HG02588 (cell line): ENCODE measurements at regions not wholly inside any gene's neighbourhood (a gene's known extent, or its start where the extent isn't known, plus 50 kb on each side); places are given as distances from the start of the nearest gene placed in this dataset.
"Not testable (repeated sequence)": the region's sequence is repeated elsewhere in the genome, so short reads cannot be mapped to it uniquely, and the experiment has no call there.

ENCODE experiments used
- ATAC-seq: cut with Tn5 transposase; IDR thresholded peaks from one replicate; pipeline ENCODE4 v1.9.1; 2021; ENCODE audit warnings: mild to moderate bottlenecking, moderate library complexity; ENCODE audit not compliant: unreplicated experiment

GRCh38 chr4:100907465-100908454 is 389.9 kb upstream of the EMCN start:
- ATAC-seq: no peak

GRCh38 chr4:100906973-100907372 is 389.2 kb upstream of the EMCN start:
- no peak for ATAC-seq

GRCh38 chr4:100900945-100901344 is 383.1 kb upstream of the EMCN start:
- not testable (repeated sequence) for ATAC-seq

- no peak for ATAC-seq
Measured at GRCh38 chr4:100900134-100900533, 382.3 kb upstream of the EMCN start.

- no peak for ATAC-seq
Measured at GRCh38 chr4:100898844-100899243, 381.0 kb upstream of the EMCN start.

GRCh38 chr4:100895556-100896197 is 377.9 kb upstream of the EMCN start:
- peak; percentile 92 for ATAC-seq

- ATAC-seq: no peak
Measured at GRCh38 chr4:100894339-100894870, 376.6 kb upstream of the EMCN start.

GRCh38 chr4:100891808-100892207 is 374.0 kb upstream of the EMCN start:
- no peak for ATAC-seq

- ATAC-seq: no peak
Measured at GRCh38 chr4:100889898-100890297, 372.1 kb upstream of the EMCN start.

GRCh38 chr4:100889401-100889800 is 371.6 kb upstream of the EMCN start:
- ATAC-seq: peak; percentile 65

GRCh38 chr4:100882661-100883060 is 364.8 kb upstream of the EMCN start:
- ATAC-seq: no peak

GRCh38 chr4:100881283-100881682 is 363.5 kb upstream of the EMCN start:
- no peak for ATAC-seq

GRCh38 chr4:100880011-100880410 is 362.2 kb upstream of the EMCN start:
- ATAC-seq: no peak

GRCh38 chr4:100879471-100879870 is 361.6 kb upstream of the EMCN start:
- ATAC-seq: no peak

- no peak for ATAC-seq
Measured at GRCh38 chr4:100876546-100876945, 358.7 kb upstream of the EMCN start.

GRCh38 chr4:100875296-100876068 is 357.7 kb upstream of the EMCN start:
- ATAC-seq: no peak

GRCh38 chr4:100872811-100873210 is 355.0 kb upstream of the EMCN start:
- no peak for ATAC-seq

GRCh38 chr4:100870940-100871772 is 353.3 kb upstream of the EMCN start:
- no peak for ATAC-seq

- no peak for ATAC-seq
Measured at GRCh38 chr4:100869276-100869675, 351.5 kb upstream of the EMCN start.

- ATAC-seq: not testable (repeated sequence)
Measured at GRCh38 chr4:100868281-100868680, 350.5 kb upstream of the EMCN start.
